ENCODE measurements at regions not wholly inside any gene's neighbourhood (a gene's known extent, or its start where the extent isn't known, plus 50 kb on each side); places are given as distances from the start of the nearest gene placed in this dataset.
"Not testable (repeated sequence)": the region's sequence is repeated elsewhere in the genome, so short reads cannot be mapped to it uniquely, and the experiment has no call there.

- DNase-seq: no peak
These were observed 177.0 kb upstream of the G2E3 start for GRCh38 chr14:30381861-30382480.

GRCh38 chr14:30385925-30386324 lies 173.0 kb upstream of the G2E3 start:
- no peak for DNase-seq

- no peak for DNase-seq
These were observed 171.1 kb upstream of the G2E3 start for GRCh38 chr14:30387871-30388270.

- DNase-seq: no peak
These were observed 169.7 kb upstream of the G2E3 start for GRCh38 chr14:30389134-30389876.

GRCh38 chr14:30389877-30390385 lies 169.0 kb upstream of the G2E3 start:
- no peak for DNase-seq

- DNase-seq: no peak
These were observed 163.9 kb upstream of the G2E3 start for GRCh38 chr14:30395065-30395464.

GRCh38 chr14:30402846-30403245 lies 156.1 kb upstream of the G2E3 start:
- DNase-seq: no peak

GRCh38 chr14:30403791-30404190 lies 155.2 kb upstream of the G2E3 start:
- no peak for DNase-seq

GRCh38 chr14:30409508-30410015 lies 149.4 kb upstream of the G2E3 start:
- DNase-seq: not testable (repeated sequence)

GRCh38 chr14:30410986-30411385 lies 148.0 kb upstream of the G2E3 start:
- no peak for DNase-seq

GRCh38 chr14:30413184-30413583 lies 145.8 kb upstream of the G2E3 start:
- not testable (repeated sequence) for DNase-seq

- DNase-seq: no peak
These were observed 141.8 kb upstream of the G2E3 start for GRCh38 chr14:30417121-30417520.

- DNase-seq: no peak
These were observed 141.0 kb upstream of the G2E3 start for GRCh38 chr14:30417999-30418398.

- no peak for DNase-seq
These were observed 139.9 kb upstream of the G2E3 start for GRCh38 chr14:30419037-30419436.

GRCh38 chr14:30420515-30420914 lies 138.4 kb upstream of the G2E3 start:
- DNase-seq: no peak

- DNase-seq: no peak
These were observed 132.5 kb upstream of the G2E3 start for GRCh38 chr14:30426463-30426862.

- no peak for DNase-seq
These were observed 131.6 kb upstream of the G2E3 start for GRCh38 chr14:30427401-30427800.

GRCh38 chr14:30427846-30428245 lies 131.1 kb upstream of the G2E3 start:
- no peak for DNase-seq

- no peak for DNase-seq
These were observed 127.4 kb upstream of the G2E3 start for GRCh38 chr14:30431552-30431951.

- DNase-seq: no peak
These were observed 118.0 kb upstream of the G2E3 start for GRCh38 chr14:30440961-30441360.

- no peak for DNase-seq
These were observed 115.5 kb upstream of the G2E3 start for GRCh38 chr14:30443368-30444007.

GRCh38 chr14:30444451-30444850 lies 114.5 kb upstream of the G2E3 start:
- DNase-seq: no peak

GRCh38 chr14:30445011-30445793 lies 113.8 kb upstream of the G2E3 start:
- DNase-seq: no peak

All from GOT3 (cell line).